Caco-2 (cell line): ENCODE measurements at regions not wholly inside any gene's neighbourhood (a gene's known extent, or its start where the extent isn't known, plus 50 kb on each side); places are given as distances from the start of the nearest gene placed in this dataset.

ENCODE experiments used
- BruUV-seq: library from RNA; stranded (reverse); fragments of 400-500 nt; replicated peaks from 2 replicates; lab custom pipeline; 2021; lab: Mats Ljungman, UMichigan
- CTCF ChIA-PET: fragments of 300-600 bp; sonication (Branson Sonifier 250); formaldehyde crosslinking; loops from one replicate; lab custom pipeline; 2022; ENCODE audit warnings: antibody characterized with exemption; lab: Charles Lee
- POLR2A ChIA-PET: fragments of 300-600 bp; sonication (Branson Sonifier 250); formaldehyde crosslinking; loops from one replicate; lab custom pipeline; 2022; ENCODE audit warnings: antibody characterized with exemption; lab: Charles Lee
- DNase-seq, 2 experiments: peaks; one replicate each; pipeline versions ENCODE4 v3.0.0 to v3.0.0-alpha.2; 2020 to 2022
- H3K27me3 ChIP-seq: replicated peaks from 2 replicates; pipeline ENCODE4 v1.6.0; 2011; ENCODE audit warnings: low read length; ENCODE audit not compliant: control insufficient read depth, insufficient read depth
- H3K36me3 ChIP-seq: 2 replicates; pipeline ENCODE4 v1.5.1; 2011; ENCODE audit warnings: low read length; ENCODE audit not compliant: control insufficient read depth, insufficient read depth
- H3K4me1 ChIP-seq: fragments of 250-450 bp; sonication (Bioruptor Pico); 2 replicates; pipeline ENCODE4 v1.5.1; 2020; ENCODE audit warnings: mild to moderate bottlenecking
- H3K4me3 ChIP-seq: 2 replicates; pipeline ENCODE4 v1.5.1; 2011; ENCODE audit warnings: low read depth, mild to moderate bottlenecking, control low read depth, low read length
- H3K9me3 ChIP-seq: fragments of 250-450 bp; sonication (Bioruptor Pico); 2 replicates; pipeline ENCODE4 v1.5.1; 2020; ENCODE audit warnings: mild to moderate bottlenecking, moderate library complexity
- H3K27ac Mint-ChIP-seq: one replicate; pipeline ENCODE4 v1.8.0; 2022; ENCODE audit warnings: mixed read lengths; ENCODE audit not compliant: unreplicated experiment
- H3K27me3 Mint-ChIP-seq: one replicate; pipeline ENCODE4 v1.8.0; 2022; ENCODE audit warnings: mixed read lengths; ENCODE audit not compliant: insufficient read depth, unreplicated experiment
- H3K36me3 Mint-ChIP-seq: one replicate; pipeline ENCODE4 v1.8.0; 2022; ENCODE audit warnings: mild to moderate bottlenecking, mixed read lengths; ENCODE audit not compliant: insufficient read depth, unreplicated experiment
- H3K4me1 Mint-ChIP-seq: one replicate; pipeline ENCODE4 v1.8.0; 2022; ENCODE audit warnings: low read depth, mixed read lengths; ENCODE audit not compliant: unreplicated experiment
- H3K4me3 Mint-ChIP-seq: one replicate; pipeline ENCODE4 v1.8.0; 2022; ENCODE audit warnings: mild to moderate bottlenecking, moderate library complexity, mixed read lengths; ENCODE audit not compliant: unreplicated experiment
- H3K9me3 Mint-ChIP-seq: one replicate; pipeline ENCODE4 v1.8.0; 2022; ENCODE audit warnings: mixed read lengths; ENCODE audit not compliant: unreplicated experiment
- CTCF ChIP-seq, 2 experiments: fragments of 200-600 bp in 1 of 2; IDR thresholded peaks; 1 replicate in 1 of 2; 2 replicates in 1 of 2; pipeline versions ENCODE4 v1.5.1 to v1.8.0; 2011 to 2022; ENCODE audit warnings: antibody characterized with exemption in 1 of 2, control low read depth in 1 of 2, inconsistent platforms in 1 of 2, low read depth in 1 of 2, low read length in 1 of 2, mild to moderate bottlenecking in 1 of 2, moderate library complexity in 1 of 2; ENCODE audit not compliant: insufficient read depth in 1 of 2, severe bottlenecking in 1 of 2, unreplicated experiment in 1 of 2
- intact Hi-C: fragments of 100-400 bp; cut with micrococcal nuclease; formaldehyde crosslinking; loops from one replicate; pipeline ENCODE4 v1.10.0; 2022; ENCODE audit not compliant: unreplicated experiment

GRCh38 chrX:30955687-30956086 lies 66.6 kb upstream of the TAB3 start:
- Histone ChIP-seq H3K36me3 (no peaks in the 10 kb centered on the region), H3K4me3 (no peak overlapping the region), H3K9me3 (no peaks in the 10 kb centered on the region), H3K4me1 (no peaks in the 10 kb centered on the region), H3K27me3 (no peaks in the 10 kb centered on the region)
- H3K9me3 Mint-ChIP-seq: peaks cover 13% of the 10 kb centered on the region
- POLR2A ChIA-PET: no interaction called here
- intact Hi-C loops: no loop called here
- no peaks in the 10 kb centered on the region for H3K4me1 Mint-ChIP-seq
- no peak for DNase-seq
- BruUV-seq: no TSS peak
- H3K4me3 Mint-ChIP-seq: no peak overlapping the region
- CTCF ChIA-PET: no interaction called here
- no peaks in the 10 kb centered on the region for H3K36me3 Mint-ChIP-seq
- H3K27me3 Mint-ChIP-seq: no peaks in the 10 kb centered on the region
- no peak overlapping the region for H3K27ac Mint-ChIP-seq
- no peak for TF ChIP-seq CTCF (IDR thresholded peaks at IDR 0.05; ENCODE audit: insufficient read depth in 1 of 2, low read depth in 1 of 2, low read length in 1 of 2, severe bottlenecking in 1 of 2, unreplicated experiment in 1 of 2)

- no peak overlapping the region for H3K4me3 Mint-ChIP-seq
- CTCF ChIA-PET: interaction anchor here (0.6 kb wide), 1 partner anchor 1833 kb away, joined by 4 read pairs; no protein-coding TSS in a partner anchor
- no peaks in the 10 kb centered on the region for H3K4me1 Mint-ChIP-seq
- no peaks in the 10 kb centered on the region for H3K36me3 Mint-ChIP-seq
- no peaks in the 10 kb centered on the region for H3K36me3 ChIP-seq
- H3K9me3 ChIP-seq: no peaks in the 10 kb centered on the region
- intact Hi-C loops: no loop called here
- no peaks in the 10 kb centered on the region for H3K27me3 ChIP-seq
- peaks cover 13% of the 10 kb centered on the region for H3K9me3 Mint-ChIP-seq
- POLR2A ChIA-PET: no interaction called here
- no peaks in the 10 kb centered on the region for H3K4me1 ChIP-seq
- no peak for DNase-seq
- no TSS peak for BruUV-seq
- TF ChIP-seq CTCF (IDR thresholded peaks at IDR 0.05; ENCODE audit: insufficient read depth in 1 of 2, low read depth in 1 of 2, low read length in 1 of 2, severe bottlenecking in 1 of 2, unreplicated experiment in 1 of 2): no peak
- no peak overlapping the region for H3K27ac Mint-ChIP-seq
- no peaks in the 10 kb centered on the region for H3K27me3 Mint-ChIP-seq
- H3K4me3 ChIP-seq: no peak overlapping the region
Measured at GRCh38 chrX:30951003-30951402, 61.9 kb upstream of the TAB3 start.

- no peaks in the 10 kb centered on the region for H3K36me3 ChIP-seq
- no peak overlapping the region for H3K4me3 Mint-ChIP-seq
- no peaks in the 10 kb centered on the region for H3K9me3 ChIP-seq
- no TSS peak for BruUV-seq
- no peaks in the 10 kb centered on the region for H3K36me3 Mint-ChIP-seq
- no peak for DNase-seq
- ChIA-PET CTCF (no interaction called here), POLR2A (no interaction called here)
- H3K4me3 ChIP-seq: no peak overlapping the region
- intact Hi-C loops: no loop called here
- H3K27me3 ChIP-seq: no peaks in the 10 kb centered on the region
- peaks cover 13% of the 10 kb centered on the region for H3K9me3 Mint-ChIP-seq
- no peaks in the 10 kb centered on the region for H3K4me1 ChIP-seq
- no peaks in the 10 kb centered on the region for H3K4me1 Mint-ChIP-seq
- H3K27ac Mint-ChIP-seq: no peak overlapping the region
- no peaks in the 10 kb centered on the region for H3K27me3 Mint-ChIP-seq
- no peak for TF ChIP-seq CTCF (IDR thresholded peaks at IDR 0.05; ENCODE audit: insufficient read depth in 1 of 2, low read depth in 1 of 2, low read length in 1 of 2, severe bottlenecking in 1 of 2, unreplicated experiment in 1 of 2)
Measured at GRCh38 chrX:30950391-30950790, 61.3 kb upstream of the TAB3 start.
